ENCODE measurements at regions not wholly inside any gene's neighbourhood (a gene's known extent, or its start where the extent isn't known, plus 50 kb on each side); places are given as distances from the start of the nearest gene placed in this dataset.

DNA sequence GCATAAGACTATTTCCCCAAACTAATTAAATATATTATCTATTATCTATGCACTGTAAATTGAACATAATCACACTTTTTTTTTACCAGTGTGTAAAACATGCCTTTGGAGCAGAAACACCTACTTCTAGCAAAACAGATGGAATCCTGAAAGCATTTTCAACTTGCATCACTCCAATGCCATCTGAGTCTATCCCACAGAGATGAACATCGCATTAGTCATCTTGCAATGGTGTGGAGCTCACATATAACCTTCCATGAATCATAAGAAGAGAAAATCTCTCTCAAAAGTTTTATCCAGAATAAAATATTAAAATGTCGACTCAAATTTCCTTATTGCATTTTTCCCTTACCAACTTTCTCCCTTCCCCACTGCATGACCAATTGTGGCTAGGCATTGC is 406.7 kb upstream of the ACTRT1 start:
- no peak for TF ChIP-seq YY1 (IDR thresholded peaks at IDR 0.05; ENCODE audit: low read depth)
- no peak for TF ChIP-seq NFIC (IDR thresholded peaks at IDR 0.05)
- TF ChIP-seq, protein P1, sequence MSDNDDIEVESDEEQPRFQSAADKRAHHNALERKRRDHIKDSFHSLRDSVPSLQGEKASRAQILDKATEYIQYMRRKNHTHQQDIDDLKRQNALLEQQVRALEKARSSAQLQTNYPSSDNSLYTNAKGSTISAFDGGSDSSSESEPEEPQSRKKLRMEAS (IDR thresholded peaks at IDR 0.05) = no peak
- TF ChIP-seq EP300 (IDR thresholded peaks at IDR 0.05; ENCODE audit: borderline replicate concordance) = no peak
- no peak for TF ChIP-seq FOXM1 (IDR thresholded peaks at IDR 0.05; ENCODE audit: borderline replicate concordance, low read depth)
- no peak for TF ChIP-seq EGR1 (IDR thresholded peaks at IDR 0.05)
- no peak for TF ChIP-seq RAD21 (IDR thresholded peaks at IDR 0.05; ENCODE audit: low read depth)
- no peak for TF ChIP-seq USF1 (IDR thresholded peaks at IDR 0.05)
- no peak for TF ChIP-seq REST (IDR thresholded peaks at IDR 0.05; ENCODE audit: low read depth)
- TF ChIP-seq CEBPB (IDR thresholded peaks at IDR 0.05) = no peak
- no peak for TF ChIP-seq TEAD4 (IDR thresholded peaks at IDR 0.05)
- no peak for TF ChIP-seq TCF12 (IDR thresholded peaks at IDR 0.05; ENCODE audit: low read depth)
